ENCODE measurements at regions not wholly inside any gene's neighbourhood (a gene's known extent, or its start where the extent isn't known, plus 50 kb on each side); places are given as distances from the start of the nearest gene placed in this dataset. TPM values are rescaled to one million over a fixed set of nuclear protein-coding genes. Genes with fewer than 3 reads are reported as not detected.

DNA sequence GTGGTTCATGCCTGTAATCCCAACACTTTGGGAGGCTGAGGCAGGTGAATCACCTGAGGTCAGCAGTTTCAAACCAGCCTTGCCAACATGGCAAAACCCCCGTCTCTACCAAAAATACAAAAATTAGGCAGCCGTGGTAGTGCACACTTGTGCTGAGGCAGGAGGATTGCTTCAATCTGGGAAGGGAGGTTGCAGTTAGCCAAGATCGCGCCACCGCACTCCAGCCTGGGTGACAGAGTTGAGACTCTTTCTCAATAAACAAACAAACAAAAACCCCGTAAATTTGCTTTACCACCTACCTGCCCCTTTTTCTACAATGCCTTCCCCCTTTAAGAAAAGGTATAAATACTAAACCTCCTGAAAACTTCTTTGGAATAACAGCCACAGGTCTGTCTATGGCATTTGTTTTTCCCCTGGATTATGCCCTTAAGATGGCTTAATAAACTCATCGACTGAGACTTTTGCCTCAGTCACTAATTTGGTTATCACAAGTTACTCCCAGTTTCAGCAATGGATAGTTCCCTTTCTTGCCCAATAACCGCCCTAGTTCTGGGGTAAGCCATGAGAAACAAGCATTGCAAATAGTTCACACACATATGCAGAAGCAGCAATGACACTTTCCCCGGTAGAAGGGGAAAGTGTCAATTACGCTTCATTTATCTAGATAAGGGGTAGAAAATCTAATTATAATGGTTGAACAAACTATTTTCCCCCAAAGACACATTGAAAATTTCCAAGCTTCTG is 52.8 kb upstream of the SVIL start:
- Histone ChIP-seq H3K27me3 (ENCODE audit: control insufficient read depth, insufficient read depth, low read length) (no peaks in the 10 kb centered on the region), H3K27ac (ENCODE audit: low read depth, low read length) (no peak overlapping the region), H3K9me3 (ENCODE audit: control insufficient read depth, insufficient read depth, low read length) (no peaks in the 10 kb centered on the region), H3K4me3 (ENCODE audit: low read depth, low read length) (no peak overlapping the region)
- ChIA-PET POLR2A (no interaction called here), CTCF (interaction anchor here (0.9 kb wide), 1 partner anchor 170 kb away, joined by 3 read pairs; no protein-coding TSS in a partner anchor)
- no peak for TF ChIP-seq CTCF (IDR thresholded peaks at IDR 0.05; ENCODE audit: low read depth, low read length)
- no peak for DNase-seq (ENCODE audit: low read depth, low spot score)

- Histone ChIP-seq H3K27me3 (ENCODE audit: control insufficient read depth, insufficient read depth, low read length) (no peaks in the 10 kb centered on the region), H3K27ac (ENCODE audit: low read depth, low read length) (no peak overlapping the region), H3K4me3 (ENCODE audit: low read depth, low read length) (no peak overlapping the region), H3K9me3 (ENCODE audit: control insufficient read depth, insufficient read depth, low read length) (no peaks in the 10 kb centered on the region)
- ChIA-PET POLR2A (no interaction called here), CTCF (no interaction called here)
- no peak for TF ChIP-seq CTCF (IDR thresholded peaks at IDR 0.05; ENCODE audit: low read depth, low read length)
- DNase-seq (ENCODE audit: low read depth, low spot score) = no peak
Observed at GRCh38 chr10:29685506-29685905, 50.7 kb upstream of the SVIL start.

Small RNA genes lying in the stretch of these regions (small RNA-seq; reads per million reads assigned to genes)
- gene CKS1BP2 (ENCODE audit: insufficient read length, low read depth) (not detected), gene RNU6-908P (ENCODE audit: insufficient read length, low read depth) (not detected)
